Lower lobe of right lung (tissue), 2 donors: ENCODE measurements at regions not wholly inside any gene's neighbourhood (a gene's known extent, or its start where the extent isn't known, plus 50 kb on each side); places are given as distances from the start of the nearest gene placed in this dataset.

Experiments used
- ATAC-seq, 2 donors: fragments of 200-7000 bp; cut with Tn5 transposase; one replicate each; pipeline ENCODE4 v1.9.1; 2020 to 2022; ENCODE audit warnings: mild to moderate bottlenecking in 2 of 2, moderate library complexity in 2 of 2
- DNase-seq: peaks from one replicate; pipeline ENCODE4 v3.0.0-alpha.2; 2020
- H3K27ac ChIP-seq: fragments of 200-600 bp; one replicate; pipeline ENCODE4 v1.8.0; 2022
- H3K27me3 ChIP-seq: fragments of 200-600 bp; one replicate; pipeline ENCODE4 v1.8.0; 2022; ENCODE audit warnings: low read depth
- H3K36me3 ChIP-seq: fragments of 200-600 bp; one replicate; pipeline ENCODE4 v1.8.0; 2022; ENCODE audit warnings: mild to moderate bottlenecking
- H3K4me1 ChIP-seq: fragments of 200-600 bp; one replicate; pipeline ENCODE4 v1.8.0; 2022
- H3K4me3 ChIP-seq: fragments of 200-600 bp; one replicate; pipeline ENCODE4 v1.8.0; 2022; ENCODE audit warnings: mild to moderate bottlenecking
- H3K9me3 ChIP-seq: fragments of 200-600 bp; one replicate; pipeline ENCODE4 v1.8.0; 2022
- intact Hi-C: fragments of 100-400 bp; cut with DNase I; formaldehyde crosslinking; loops from one replicate; pipeline ENCODE4 v1.11.0; 2022
- TF ChIP-seq, protein P1 (sequence below): fragments of 200-600 bp; IDR thresholded peaks from one replicate; pipeline ENCODE4 v1.8.0; 2022; ENCODE audit warnings: antibody characterized with exemption, mild to moderate bottlenecking
- donor health status: DM: no; HTN: yes; CAD: no; lungs with severe emphysema.

DNA sequence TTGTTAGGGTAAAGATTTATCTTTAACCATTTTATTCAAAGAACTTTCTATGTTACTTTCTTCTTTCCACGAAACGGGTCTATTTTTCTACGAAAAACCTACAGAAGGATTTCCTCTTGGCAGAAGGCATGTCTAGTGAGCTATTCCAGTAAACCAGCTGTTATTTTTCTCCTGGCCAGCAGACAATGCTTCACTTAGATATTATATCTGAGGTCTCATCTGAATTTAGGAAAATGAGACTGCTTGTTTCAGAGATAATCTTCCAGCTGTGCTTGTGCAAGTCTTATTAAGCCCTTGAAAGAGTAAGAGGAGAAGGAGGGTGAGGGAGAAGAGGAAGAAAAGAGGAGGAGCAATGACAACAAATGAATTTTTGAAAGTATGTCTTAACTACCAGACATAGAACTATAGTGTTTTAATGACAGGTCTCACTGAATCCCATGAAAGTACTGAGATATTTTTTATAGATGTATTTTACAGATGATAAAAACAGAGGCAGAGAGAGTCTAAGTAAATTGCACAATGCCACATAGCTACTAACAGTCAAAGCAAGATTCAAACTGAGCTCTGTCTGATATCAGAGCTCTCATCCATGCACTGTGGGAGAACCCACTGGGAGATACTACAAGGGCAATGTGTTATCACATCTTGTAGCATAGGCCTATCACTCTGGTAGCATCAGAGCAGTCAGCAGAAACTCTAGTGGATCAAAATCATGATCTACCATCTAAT is 54.6 kb upstream of the SAMSN1 start:
- Histone ChIP-seq H3K4me1 (no peaks in the 10 kb centered on the region), H3K9me3 (no peaks in the 10 kb centered on the region), H3K36me3 (no peaks in the 10 kb centered on the region), H3K27me3 (no peaks in the 10 kb centered on the region), H3K27ac (no peak overlapping the region), H3K4me3 (no peak overlapping the region)
- DNase-seq (no peak), ATAC-seq (no peak)
- TF ChIP-seq, protein P1, sequence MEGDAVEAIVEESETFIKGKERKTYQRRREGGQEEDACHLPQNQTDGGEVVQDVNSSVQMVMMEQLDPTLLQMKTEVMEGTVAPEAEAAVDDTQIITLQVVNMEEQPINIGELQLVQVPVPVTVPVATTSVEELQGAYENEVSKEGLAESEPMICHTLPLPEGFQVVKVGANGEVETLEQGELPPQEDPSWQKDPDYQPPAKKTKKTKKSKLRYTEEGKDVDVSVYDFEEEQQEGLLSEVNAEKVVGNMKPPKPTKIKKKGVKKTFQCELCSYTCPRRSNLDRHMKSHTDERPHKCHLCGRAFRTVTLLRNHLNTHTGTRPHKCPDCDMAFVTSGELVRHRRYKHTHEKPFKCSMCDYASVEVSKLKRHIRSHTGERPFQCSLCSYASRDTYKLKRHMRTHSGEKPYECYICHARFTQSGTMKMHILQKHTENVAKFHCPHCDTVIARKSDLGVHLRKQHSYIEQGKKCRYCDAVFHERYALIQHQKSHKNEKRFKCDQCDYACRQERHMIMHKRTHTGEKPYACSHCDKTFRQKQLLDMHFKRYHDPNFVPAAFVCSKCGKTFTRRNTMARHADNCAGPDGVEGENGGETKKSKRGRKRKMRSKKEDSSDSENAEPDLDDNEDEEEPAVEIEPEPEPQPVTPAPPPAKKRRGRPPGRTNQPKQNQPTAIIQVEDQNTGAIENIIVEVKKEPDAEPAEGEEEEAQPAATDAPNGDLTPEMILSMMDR = no peak
- intact Hi-C loops = no loop called here

DNA sequence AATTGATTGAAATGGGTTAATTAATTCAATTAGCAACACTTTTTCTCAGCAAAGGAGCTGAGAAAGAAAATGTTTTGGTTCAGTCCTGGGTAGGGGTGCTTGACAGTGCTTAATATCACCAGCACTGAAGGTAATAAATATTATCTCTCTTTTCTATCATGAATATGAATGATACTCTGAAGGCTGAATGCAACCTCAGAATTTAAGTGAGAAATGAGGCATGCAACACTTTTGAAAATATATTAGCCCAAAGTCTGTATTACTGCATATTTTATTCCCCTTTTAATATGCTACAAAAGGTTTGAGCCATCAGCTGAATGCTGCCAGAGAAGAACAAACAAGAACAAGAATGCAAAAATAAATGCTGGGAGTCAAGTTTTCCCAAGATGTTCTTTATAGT is 52.0 kb upstream of the SAMSN1 start:
- H3K36me3 ChIP-seq = no peaks in the 10 kb centered on the region
- intact Hi-C loops = no loop called here
- H3K27ac ChIP-seq = no peak overlapping the region
- H3K4me1 ChIP-seq = no peaks in the 10 kb centered on the region
- no peak for DNase-seq
- no peaks in the 10 kb centered on the region for H3K27me3 ChIP-seq
- no peak overlapping the region for H3K4me3 ChIP-seq
- ATAC-seq = no peak
- TF ChIP-seq, protein P1 = no peak
- H3K9me3 ChIP-seq = no peaks in the 10 kb centered on the region
